ENCODE measurements at regions not wholly inside any gene's neighbourhood (a gene's known extent, or its start where the extent isn't known, plus 50 kb on each side); places are given as distances from the start of the nearest gene placed in this dataset.

- DNase-seq: no peak
- Mint-ChIP-seq H3K36me3 (ENCODE audit: unreplicated experiment) (peaks cover 14% of the 10 kb centered on the region), H3K4me1 (ENCODE audit: low read depth, unreplicated experiment) (no peaks in the 10 kb centered on the region), H3K4me3 (ENCODE audit: unreplicated experiment) (no peak overlapping the region), H3K27me3 (ENCODE audit: unreplicated experiment) (no peaks in the 10 kb centered on the region), H3K9me3 (ENCODE audit: unreplicated experiment) (no peaks in the 10 kb centered on the region), H3K27ac (ENCODE audit: unreplicated experiment) (no peak overlapping the region)
- TF ChIP-seq CTCF (IDR thresholded peaks at IDR 0.05; ENCODE audit: partially characterized antibody, unreplicated experiment): no peak
Measured at GRCh38 chr2:65518751-65519150, 86.4 kb upstream of the SPRED2 start.

GRCh38 chr2:65514555-65515195 lies 82.3 kb upstream of the SPRED2 start:
- Mint-ChIP-seq H3K36me3 (ENCODE audit: unreplicated experiment) (no peaks in the 10 kb centered on the region), H3K9me3 (ENCODE audit: unreplicated experiment) (no peaks in the 10 kb centered on the region), H3K27ac (ENCODE audit: unreplicated experiment) (no peak overlapping the region), H3K27me3 (ENCODE audit: unreplicated experiment) (no peaks in the 10 kb centered on the region), H3K4me1 (ENCODE audit: low read depth, unreplicated experiment) (no peaks in the 10 kb centered on the region), H3K4me3 (ENCODE audit: unreplicated experiment) (no peak overlapping the region)
- TF ChIP-seq CTCF (IDR thresholded peaks at IDR 0.05; ENCODE audit: partially characterized antibody, unreplicated experiment): no peak
- DNase-seq: no peak

GRCh38 chr2:65512783-65513182 lies 80.4 kb upstream of the SPRED2 start:
- TF ChIP-seq CTCF (IDR thresholded peaks at IDR 0.05; ENCODE audit: partially characterized antibody, unreplicated experiment): no peak
- no peak for DNase-seq
- Mint-ChIP-seq H3K36me3 (ENCODE audit: unreplicated experiment) (no peaks in the 10 kb centered on the region), H3K27me3 (ENCODE audit: unreplicated experiment) (no peaks in the 10 kb centered on the region), H3K27ac (ENCODE audit: unreplicated experiment) (no peak overlapping the region), H3K4me3 (ENCODE audit: unreplicated experiment) (no peak overlapping the region), H3K9me3 (ENCODE audit: unreplicated experiment) (no peaks in the 10 kb centered on the region), H3K4me1 (ENCODE audit: low read depth, unreplicated experiment) (no peaks in the 10 kb centered on the region)

GRCh38 chr2:65511306-65511705 lies 78.9 kb upstream of the SPRED2 start:
- Mint-ChIP-seq H3K9me3 (ENCODE audit: unreplicated experiment) (no peaks in the 10 kb centered on the region), H3K36me3 (ENCODE audit: unreplicated experiment) (no peaks in the 10 kb centered on the region), H3K27me3 (ENCODE audit: unreplicated experiment) (no peaks in the 10 kb centered on the region), H3K4me1 (ENCODE audit: low read depth, unreplicated experiment) (no peaks in the 10 kb centered on the region), H3K27ac (ENCODE audit: unreplicated experiment) (no peak overlapping the region), H3K4me3 (ENCODE audit: unreplicated experiment) (no peak overlapping the region)
- TF ChIP-seq CTCF (IDR thresholded peaks at IDR 0.05; ENCODE audit: partially characterized antibody, unreplicated experiment): no peak
- DNase-seq: no peak

GRCh38 chr2:65508225-65508624 lies 75.8 kb upstream of the SPRED2 start:
- no peaks in the 10 kb centered on the region for H3K9me3 Mint-ChIP-seq (ENCODE audit: unreplicated experiment)
- DNase-seq: no peak
- no peaks in the 10 kb centered on the region for H3K4me1 Mint-ChIP-seq (ENCODE audit: low read depth, unreplicated experiment)
- TF ChIP-seq CTCF (IDR thresholded peaks at IDR 0.05; ENCODE audit: partially characterized antibody, unreplicated experiment): no peak
- H3K27ac Mint-ChIP-seq (ENCODE audit: unreplicated experiment): no peak overlapping the region
- H3K4me3 Mint-ChIP-seq (ENCODE audit: unreplicated experiment): no peak overlapping the region
- no peaks in the 10 kb centered on the region for H3K27me3 Mint-ChIP-seq (ENCODE audit: unreplicated experiment)
- H3K36me3 Mint-ChIP-seq (ENCODE audit: unreplicated experiment): no peaks in the 10 kb centered on the region

Data from glutamatergic neuron (in vitro differentiated cells).